NOMO-1 (cell line): ENCODE measurements at regions not wholly inside any gene's neighbourhood (a gene's known extent, or its start where the extent isn't known, plus 50 kb on each side); places are given as distances from the start of the nearest gene placed in this dataset.

Source experiments
- DNase-seq, 2 experiments: peaks; one replicate each; lab custom pipeline; 2025; ENCODE audit not compliant: unreplicated experiment in 2 of 2; lab: John Stamatoyannopoulos, UW

- no peak for DNase-seq
Observed at GRCh38 chr7:17677408-17677807, 262.9 kb downstream of the SNX13 start.

- DNase-seq: no peak
Observed at GRCh38 chr7:17678896-17679295, 261.4 kb downstream of the SNX13 start.

GRCh38 chr7:17679458-17679857, 260.8 kb downstream of the SNX13 start:
- no peak for DNase-seq

GRCh38 chr7:17680026-17680425, 260.3 kb downstream of the SNX13 start:
- DNase-seq: peak; percentile 41 to 49

GRCh38 chr7:17680943-17681351, 259.3 kb downstream of the SNX13 start:
- peak in 1 of 2 experiments; percentile 53 for DNase-seq

- no peak for DNase-seq
Observed at GRCh38 chr7:17681965-17682364, 258.3 kb downstream of the SNX13 start.

- peak in 1 of 2 experiments; percentile 8 for DNase-seq
Observed at GRCh38 chr7:17682586-17682985, 257.7 kb downstream of the SNX13 start.

- no peak for DNase-seq
Observed at GRCh38 chr7:17685141-17685540, 255.2 kb downstream of the SNX13 start.

- DNase-seq: no peak
Observed at GRCh38 chr7:17687361-17687760, 252.9 kb downstream of the SNX13 start.

- no peak for DNase-seq
Observed at GRCh38 chr7:17689361-17689902, 250.9 kb downstream of the SNX13 start.

GRCh38 chr7:17690030-17690429, 250.3 kb downstream of the SNX13 start:
- peak; percentile 84 to 94 for DNase-seq

GRCh38 chr7:17696422-17696821, 243.9 kb downstream of the SNX13 start:
- peak; percentile 86 to 88 for DNase-seq

- no peak for DNase-seq
Observed at GRCh38 chr7:17697128-17697881, 243.0 kb downstream of the SNX13 start.

- no peak for DNase-seq
Observed at GRCh38 chr7:17699696-17700095, 240.6 kb downstream of the SNX13 start.

GRCh38 chr7:17700138-17700537, 240.2 kb downstream of the SNX13 start:
- DNase-seq: no peak

GRCh38 chr7:17706275-17706674, 234.0 kb downstream of the SNX13 start:
- peak; percentile 28 to 58 for DNase-seq

GRCh38 chr7:17706734-17707133, 233.6 kb downstream of the SNX13 start:
- DNase-seq: peak; percentile 50 to 73

- DNase-seq: no peak
Observed at GRCh38 chr7:17709127-17709526, 231.2 kb downstream of the SNX13 start.

GRCh38 chr7:17709599-17709998, 230.7 kb downstream of the SNX13 start:
- DNase-seq: no peak

- no peak for DNase-seq
Observed at GRCh38 chr7:17710312-17710711, 230.0 kb downstream of the SNX13 start.

GRCh38 chr7:17713584-17713983, 226.7 kb downstream of the SNX13 start:
- DNase-seq: no peak

- DNase-seq: no peak
Observed at GRCh38 chr7:17716816-17717215, 223.5 kb downstream of the SNX13 start.
